ENCODE measurements at regions not wholly inside any gene's neighbourhood (a gene's known extent, or its start where the extent isn't known, plus 50 kb on each side); places are given as distances from the start of the nearest gene placed in this dataset.

DNA sequence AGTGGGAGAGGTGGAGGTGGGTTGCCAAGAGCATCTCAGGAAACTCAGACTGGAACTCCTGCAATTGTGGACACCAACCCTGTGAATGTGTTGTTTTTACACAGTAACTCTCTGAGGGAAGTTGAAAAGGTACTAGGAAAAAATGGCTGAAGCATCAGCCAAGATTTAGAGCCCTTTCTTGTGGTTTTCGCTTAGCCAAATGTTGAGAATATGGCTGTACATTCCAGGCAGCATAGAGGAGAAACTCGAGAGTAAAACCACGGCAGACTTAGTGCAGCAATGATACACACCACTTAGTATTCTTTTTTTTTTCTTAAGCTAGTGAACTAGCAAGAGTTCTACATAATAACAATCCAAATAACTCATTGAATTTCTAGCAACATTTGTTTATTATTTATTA, 309.7 kb upstream of the MTNR1B start:
- TF ChIP-seq, protein P1, sequence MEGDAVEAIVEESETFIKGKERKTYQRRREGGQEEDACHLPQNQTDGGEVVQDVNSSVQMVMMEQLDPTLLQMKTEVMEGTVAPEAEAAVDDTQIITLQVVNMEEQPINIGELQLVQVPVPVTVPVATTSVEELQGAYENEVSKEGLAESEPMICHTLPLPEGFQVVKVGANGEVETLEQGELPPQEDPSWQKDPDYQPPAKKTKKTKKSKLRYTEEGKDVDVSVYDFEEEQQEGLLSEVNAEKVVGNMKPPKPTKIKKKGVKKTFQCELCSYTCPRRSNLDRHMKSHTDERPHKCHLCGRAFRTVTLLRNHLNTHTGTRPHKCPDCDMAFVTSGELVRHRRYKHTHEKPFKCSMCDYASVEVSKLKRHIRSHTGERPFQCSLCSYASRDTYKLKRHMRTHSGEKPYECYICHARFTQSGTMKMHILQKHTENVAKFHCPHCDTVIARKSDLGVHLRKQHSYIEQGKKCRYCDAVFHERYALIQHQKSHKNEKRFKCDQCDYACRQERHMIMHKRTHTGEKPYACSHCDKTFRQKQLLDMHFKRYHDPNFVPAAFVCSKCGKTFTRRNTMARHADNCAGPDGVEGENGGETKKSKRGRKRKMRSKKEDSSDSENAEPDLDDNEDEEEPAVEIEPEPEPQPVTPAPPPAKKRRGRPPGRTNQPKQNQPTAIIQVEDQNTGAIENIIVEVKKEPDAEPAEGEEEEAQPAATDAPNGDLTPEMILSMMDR (IDR thresholded peaks at IDR 0.05) = no peak
- TF ChIP-seq SIN3A (IDR thresholded peaks at IDR 0.05; ENCODE audit: borderline replicate concordance, insufficient read depth, low read depth, low read length) (no peak), TCF7L2 (IDR thresholded peaks at IDR 0.05; ENCODE audit: low read depth, low read length) (no peak), POLR2AphosphoS5 (IDR thresholded peaks at IDR 0.05; ENCODE audit: low read depth, low read length) (no peak)

All from Panc1 (cell line).